ENCODE measurements at regions not wholly inside any gene's neighbourhood (a gene's known extent, or its start where the extent isn't known, plus 50 kb on each side); places are given as distances from the start of the nearest gene placed in this dataset.
"Not testable (repeated sequence)": the region's sequence is repeated elsewhere in the genome, so short reads cannot be mapped to it uniquely, and the experiment has no call there.

GRCh38 chr14:105595346-105595745, 69.0 kb downstream of the TMEM121 start:
- H3K9me3 ChIP-seq (replicated peaks; ENCODE audit: control insufficient read depth, insufficient read depth, low read length); FAIRE-seq; H2AFZ ChIP-seq (ENCODE audit: low read depth, low read length); DNase-seq (ENCODE audit: low read depth, low spot score); H3K79me2 ChIP-seq (ENCODE audit: control insufficient read depth, insufficient read depth, low read length); H3K4me1 ChIP-seq (ENCODE audit: control insufficient read depth, extremely low read depth, insufficient read depth, low read length); H3K4me3 ChIP-seq (replicated peaks in 1 of 3; ENCODE audit: insufficient read depth in 1 of 3, low read depth in 1 of 3, low read length in 3 of 3); H3K27ac ChIP-seq (ENCODE audit: insufficient read depth, low read depth, low read length); intact Hi-C loops (cut with micrococcal nuclease); H3K9me1 ChIP-seq (replicated peaks; ENCODE audit: control insufficient read depth, extremely low read depth, insufficient read depth, low read length); H3K27me3 ChIP-seq (ENCODE audit: control insufficient read depth in 2 of 2, insufficient read depth in 2 of 2, low read length in 2 of 2); POLR2A ChIA-PET; H4K20me1 ChIP-seq (replicated peaks; ENCODE audit: control insufficient read depth, extremely low read depth, insufficient read depth, low read length); BruUV-seq (replicated peaks); CTCF ChIA-PET; H3K36me3 ChIP-seq (ENCODE audit: control insufficient read depth in 2 of 2, extremely low read depth in 1 of 2, insufficient read depth in 2 of 2, low read length in 2 of 2); H3K9ac ChIP-seq (replicated peaks; ENCODE audit: extremely low read depth, insufficient read depth, low read length); H3K4me2 ChIP-seq (ENCODE audit: insufficient read depth, low read length); dilution Hi-C loops (cut with MboI; ENCODE audit: extremely low pct_ligation_motif_present, low sequenced_read_pairs): not testable (repeated sequence)

GRCh38 chr14:105596374-105596773, 70.0 kb downstream of the TMEM121 start:
- POLR2A ChIA-PET; BruUV-seq (replicated peaks); H3K27me3 ChIP-seq (ENCODE audit: control insufficient read depth in 2 of 2, insufficient read depth in 2 of 2, low read length in 2 of 2); intact Hi-C loops (cut with micrococcal nuclease); H3K4me2 ChIP-seq (ENCODE audit: insufficient read depth, low read length); H3K4me1 ChIP-seq (ENCODE audit: control insufficient read depth, extremely low read depth, insufficient read depth, low read length); DNase-seq (ENCODE audit: low read depth, low spot score); H4K20me1 ChIP-seq (replicated peaks; ENCODE audit: control insufficient read depth, extremely low read depth, insufficient read depth, low read length); FAIRE-seq; H2AFZ ChIP-seq (ENCODE audit: low read depth, low read length); H3K36me3 ChIP-seq (ENCODE audit: control insufficient read depth in 2 of 2, extremely low read depth in 1 of 2, insufficient read depth in 2 of 2, low read length in 2 of 2); H3K27ac ChIP-seq (ENCODE audit: insufficient read depth, low read depth, low read length); H3K9me1 ChIP-seq (replicated peaks; ENCODE audit: control insufficient read depth, extremely low read depth, insufficient read depth, low read length); dilution Hi-C loops (cut with MboI; ENCODE audit: extremely low pct_ligation_motif_present, low sequenced_read_pairs); H3K79me2 ChIP-seq (ENCODE audit: control insufficient read depth, insufficient read depth, low read length); H3K9ac ChIP-seq (replicated peaks; ENCODE audit: extremely low read depth, insufficient read depth, low read length); H3K4me3 ChIP-seq (replicated peaks in 1 of 3; ENCODE audit: insufficient read depth in 1 of 3, low read depth in 1 of 3, low read length in 3 of 3); CTCF ChIA-PET; H3K9me3 ChIP-seq (replicated peaks; ENCODE audit: control insufficient read depth, insufficient read depth, low read length): not testable (repeated sequence)

GRCh38 chr14:105598040-105598763, 71.8 kb downstream of the TMEM121 start:
- H3K27me3 ChIP-seq (ENCODE audit: control insufficient read depth in 2 of 2, insufficient read depth in 2 of 2, low read length in 2 of 2); H3K79me2 ChIP-seq (ENCODE audit: control insufficient read depth, insufficient read depth, low read length); H2AFZ ChIP-seq (ENCODE audit: low read depth, low read length); H4K20me1 ChIP-seq (replicated peaks; ENCODE audit: control insufficient read depth, extremely low read depth, insufficient read depth, low read length); dilution Hi-C loops (cut with MboI; ENCODE audit: extremely low pct_ligation_motif_present, low sequenced_read_pairs); H3K9ac ChIP-seq (replicated peaks; ENCODE audit: extremely low read depth, insufficient read depth, low read length); H3K4me1 ChIP-seq (ENCODE audit: control insufficient read depth, extremely low read depth, insufficient read depth, low read length); BruUV-seq (replicated peaks); H3K36me3 ChIP-seq (ENCODE audit: control insufficient read depth in 2 of 2, extremely low read depth in 1 of 2, insufficient read depth in 2 of 2, low read length in 2 of 2); H3K4me2 ChIP-seq (ENCODE audit: insufficient read depth, low read length); H3K9me1 ChIP-seq (replicated peaks; ENCODE audit: control insufficient read depth, extremely low read depth, insufficient read depth, low read length); POLR2A ChIA-PET; H3K27ac ChIP-seq (ENCODE audit: insufficient read depth, low read depth, low read length); CTCF ChIA-PET; DNase-seq (ENCODE audit: low read depth, low spot score); H3K4me3 ChIP-seq (replicated peaks in 1 of 3; ENCODE audit: insufficient read depth in 1 of 3, low read depth in 1 of 3, low read length in 3 of 3); intact Hi-C loops (cut with micrococcal nuclease); H3K9me3 ChIP-seq (replicated peaks; ENCODE audit: control insufficient read depth, insufficient read depth, low read length); FAIRE-seq: not testable (repeated sequence)

GRCh38 chr14:105598925-105599586, 72.7 kb downstream of the TMEM121 start:
- H3K4me2 ChIP-seq (ENCODE audit: insufficient read depth, low read length); H3K9me3 ChIP-seq (replicated peaks; ENCODE audit: control insufficient read depth, insufficient read depth, low read length); DNase-seq (ENCODE audit: low read depth, low spot score); CTCF ChIA-PET; H3K9ac ChIP-seq (replicated peaks; ENCODE audit: extremely low read depth, insufficient read depth, low read length); H3K79me2 ChIP-seq (ENCODE audit: control insufficient read depth, insufficient read depth, low read length); H3K4me1 ChIP-seq (ENCODE audit: control insufficient read depth, extremely low read depth, insufficient read depth, low read length); intact Hi-C loops (cut with micrococcal nuclease); H3K9me1 ChIP-seq (replicated peaks; ENCODE audit: control insufficient read depth, extremely low read depth, insufficient read depth, low read length); dilution Hi-C loops (cut with MboI; ENCODE audit: extremely low pct_ligation_motif_present, low sequenced_read_pairs); POLR2A ChIA-PET; H3K27me3 ChIP-seq (ENCODE audit: control insufficient read depth in 2 of 2, insufficient read depth in 2 of 2, low read length in 2 of 2); H2AFZ ChIP-seq (ENCODE audit: low read depth, low read length); H3K27ac ChIP-seq (ENCODE audit: insufficient read depth, low read depth, low read length); BruUV-seq (replicated peaks); H3K4me3 ChIP-seq (replicated peaks in 1 of 3; ENCODE audit: insufficient read depth in 1 of 3, low read depth in 1 of 3, low read length in 3 of 3); FAIRE-seq; H3K36me3 ChIP-seq (ENCODE audit: control insufficient read depth in 2 of 2, extremely low read depth in 1 of 2, insufficient read depth in 2 of 2, low read length in 2 of 2); H4K20me1 ChIP-seq (replicated peaks; ENCODE audit: control insufficient read depth, extremely low read depth, insufficient read depth, low read length): not testable (repeated sequence)

All from endothelial cell of umbilical vein (primary cell).